GM18498 (cell line): ENCODE measurements at regions not wholly inside any gene's neighbourhood (a gene's known extent, or its start where the extent isn't known, plus 50 kb on each side); places are given as distances from the start of the nearest gene placed in this dataset.

Experiments used
- ATAC-seq: cut with Tn5 transposase; IDR thresholded peaks from one replicate; pipeline ENCODE4 v1.9.1; 2021; ENCODE audit warnings: mild to moderate bottlenecking, moderate library complexity; ENCODE audit not compliant: unreplicated experiment

- ATAC-seq: no peak
Measured at GRCh38 chr13:106702505-106702904, 134.6 kb upstream of the ARGLU1 start.

- ATAC-seq: no peak
Measured at GRCh38 chr13:106701771-106702341, 133.9 kb upstream of the ARGLU1 start.

DNA sequence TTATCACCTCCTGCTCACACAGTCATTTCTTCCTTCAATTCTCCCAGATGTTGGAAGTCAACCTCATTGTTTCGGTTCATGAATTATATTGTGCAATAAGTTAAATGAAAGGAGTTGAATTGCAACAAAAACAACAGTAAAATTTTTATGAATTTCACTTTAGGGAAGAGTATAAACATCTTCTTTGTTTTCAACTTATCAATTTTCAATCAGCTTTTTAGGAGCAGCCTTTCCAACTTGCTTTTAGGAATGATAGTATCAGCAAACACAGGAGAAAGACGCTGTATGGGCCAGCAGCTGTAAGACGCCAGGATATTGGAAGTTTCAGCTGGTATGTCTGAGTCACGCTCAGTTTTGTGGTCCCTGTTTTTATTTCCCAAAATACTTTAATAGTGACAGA is 132.5 kb upstream of the ARGLU1 start:
- ATAC-seq: no peak

DNA sequence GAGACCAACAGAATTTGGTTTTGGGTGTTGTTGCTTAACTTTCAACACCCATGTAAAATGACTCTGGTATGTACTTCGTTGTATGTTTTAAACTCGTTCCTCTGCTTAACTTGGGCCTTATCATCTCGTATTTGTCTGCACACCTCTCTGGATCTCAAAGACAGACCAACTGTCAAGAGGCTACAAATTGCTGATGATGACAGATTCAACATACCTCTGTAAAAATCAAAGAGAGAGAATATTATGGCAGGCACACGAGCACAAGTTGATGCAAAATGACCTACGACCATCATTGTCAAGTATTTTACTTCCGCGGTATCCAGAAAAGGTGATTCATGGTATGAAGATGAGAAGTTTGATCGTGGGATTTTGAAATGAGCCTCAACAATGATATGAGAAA is 132.1 kb upstream of the ARGLU1 start:
- ATAC-seq: no peak

DNA sequence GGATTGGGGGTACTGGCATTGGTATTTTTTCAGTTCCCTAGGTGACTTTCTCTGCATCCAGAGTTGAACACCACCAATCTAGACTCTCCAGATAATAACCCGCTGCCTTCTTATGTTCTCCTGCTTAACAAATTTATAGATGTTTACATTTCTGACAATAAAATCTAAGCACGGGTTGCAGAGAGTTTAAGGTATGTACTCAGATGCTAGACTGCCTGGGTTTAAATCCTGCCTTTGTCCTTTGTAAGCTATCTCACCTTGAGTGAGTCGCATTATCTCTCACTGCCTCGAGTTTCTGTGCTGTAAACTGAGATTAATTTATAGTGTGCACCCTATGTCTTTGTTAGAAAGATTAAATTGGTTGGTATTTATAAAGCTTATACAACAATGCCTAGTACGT is 131.4 kb upstream of the ARGLU1 start:
- ATAC-seq: no peak

DNA sequence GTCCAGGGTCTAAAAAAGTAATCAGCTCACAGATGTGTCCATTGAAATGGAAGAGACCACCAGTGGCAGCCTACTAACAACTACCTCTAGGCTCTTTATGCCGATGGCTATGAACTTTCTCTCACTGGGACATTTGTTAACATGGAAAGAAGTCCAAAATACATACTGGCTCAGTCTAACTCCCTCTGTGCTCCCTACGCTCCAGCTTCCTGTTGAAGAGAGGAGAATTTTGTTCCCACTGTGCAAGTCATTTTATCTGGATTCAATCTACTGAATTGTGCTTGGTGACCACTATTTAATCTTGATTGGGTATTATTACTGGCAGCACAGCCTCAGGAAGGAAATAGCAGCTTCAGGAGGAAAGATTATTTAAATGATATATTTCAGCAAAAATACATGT is 128.8 kb upstream of the ARGLU1 start:
- no peak for ATAC-seq

GRCh38 chr13:106696140-106696539 is 128.2 kb upstream of the ARGLU1 start:
- no peak for ATAC-seq

DNA sequence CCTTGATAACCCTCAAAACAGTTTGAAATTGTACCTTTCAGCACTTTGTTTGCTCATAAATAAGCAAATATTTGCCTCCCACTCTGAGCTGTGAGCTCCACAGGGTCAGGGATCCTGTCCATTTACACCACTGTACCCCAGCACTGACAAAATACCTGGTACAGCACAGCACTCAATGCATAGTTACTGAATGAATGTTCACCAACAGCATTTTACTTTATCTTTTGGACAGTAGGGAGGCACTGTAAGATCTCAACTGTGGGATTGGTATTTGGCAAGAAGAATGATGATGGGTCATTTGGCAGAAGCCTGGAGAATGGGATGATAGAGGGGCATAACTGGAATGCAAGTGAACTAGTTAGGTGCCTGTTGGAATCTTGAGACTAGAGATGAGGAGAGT is 127.2 kb upstream of the ARGLU1 start:
- ATAC-seq: no peak

GRCh38 chr13:106691861-106692260 is 123.9 kb upstream of the ARGLU1 start:
- no peak for ATAC-seq

- ATAC-seq: no peak
Measured at GRCh38 chr13:106691341-106691740, 123.4 kb upstream of the ARGLU1 start.

DNA sequence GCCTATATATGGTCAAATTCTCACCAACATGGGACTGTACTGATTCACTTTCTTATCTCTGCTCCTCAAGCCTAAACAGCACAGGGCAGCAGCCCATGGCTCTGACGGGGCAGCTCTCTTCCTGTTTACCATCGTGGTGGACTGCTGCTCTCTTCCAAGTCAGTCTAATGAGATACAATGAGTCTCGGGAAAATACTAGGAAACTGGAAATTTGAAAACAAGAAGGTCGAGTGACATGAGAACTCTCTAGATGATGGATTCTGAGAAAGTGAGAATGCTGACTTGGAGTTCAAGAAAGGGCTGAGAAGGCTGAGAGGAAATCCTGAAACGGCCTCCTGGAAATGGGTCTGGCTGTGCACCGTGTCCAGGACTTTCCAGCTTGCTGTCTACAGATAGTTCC is 122.8 kb upstream of the ARGLU1 start:
- ATAC-seq: no peak

DNA sequence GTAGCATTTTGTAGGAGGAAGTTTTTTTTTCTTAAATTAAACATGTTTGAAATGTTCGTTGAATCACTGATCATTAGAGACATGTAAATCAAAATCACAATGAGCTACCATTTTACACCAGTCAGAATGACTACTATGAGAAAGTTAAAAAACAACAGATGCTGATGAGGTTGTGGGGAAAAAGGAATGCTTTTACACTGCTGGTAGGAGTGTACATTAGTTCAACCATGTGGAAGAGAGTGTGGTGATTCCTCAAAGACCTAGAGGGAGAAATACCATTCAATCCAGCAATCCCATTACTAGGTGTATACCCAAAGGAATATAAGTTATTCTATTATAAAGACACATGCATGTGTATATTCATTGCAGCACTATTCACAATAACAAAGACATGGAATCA is 122.0 kb upstream of the ARGLU1 start:
- no peak for ATAC-seq

- ATAC-seq: no peak
Measured at GRCh38 chr13:106688940-106689339, 121.0 kb upstream of the ARGLU1 start.

DNA sequence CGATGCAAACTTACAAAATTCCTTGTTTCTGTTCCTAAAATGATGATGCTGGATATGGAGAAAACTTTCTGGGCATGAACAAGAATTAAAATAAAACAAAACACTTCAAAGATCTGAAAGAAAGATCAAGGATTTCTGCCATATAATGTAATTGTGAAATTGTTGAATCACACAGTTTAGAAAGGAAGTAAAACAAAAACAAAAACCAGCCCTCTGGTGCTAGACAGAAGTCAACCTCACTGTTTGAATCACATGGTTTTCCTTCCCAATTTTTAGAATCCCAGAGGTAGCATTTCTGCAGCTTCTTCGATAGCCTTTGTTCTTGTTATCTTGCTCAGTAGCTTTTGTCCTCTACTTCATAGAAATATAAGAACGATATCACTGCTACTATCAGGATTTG is 118.2 kb upstream of the ARGLU1 start:
- ATAC-seq: no peak

GRCh38 chr13:106685143-106685542 is 117.2 kb upstream of the ARGLU1 start:
- ATAC-seq: no peak

GRCh38 chr13:106683918-106684317 is 116.0 kb upstream of the ARGLU1 start:
- no peak for ATAC-seq

DNA sequence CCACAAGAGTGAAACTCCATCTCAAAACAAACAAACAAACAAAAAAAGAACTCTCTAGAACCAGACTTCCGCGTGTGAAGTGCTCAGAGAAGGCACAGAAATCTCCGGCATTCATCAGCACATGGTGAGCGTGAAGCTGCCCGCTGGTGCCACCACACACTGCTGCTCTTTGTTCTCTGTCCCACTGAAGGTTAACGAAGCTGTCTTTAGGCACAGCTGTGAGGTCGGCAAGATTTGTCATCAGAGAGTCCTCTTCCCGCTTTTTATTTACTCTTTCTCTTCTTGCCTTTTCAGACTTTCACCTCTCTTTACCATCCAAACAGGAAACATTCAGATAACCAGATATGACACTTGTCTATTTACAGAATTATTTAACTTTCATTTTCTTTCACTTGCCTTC is 115.2 kb upstream of the ARGLU1 start:
- no peak for ATAC-seq

DNA sequence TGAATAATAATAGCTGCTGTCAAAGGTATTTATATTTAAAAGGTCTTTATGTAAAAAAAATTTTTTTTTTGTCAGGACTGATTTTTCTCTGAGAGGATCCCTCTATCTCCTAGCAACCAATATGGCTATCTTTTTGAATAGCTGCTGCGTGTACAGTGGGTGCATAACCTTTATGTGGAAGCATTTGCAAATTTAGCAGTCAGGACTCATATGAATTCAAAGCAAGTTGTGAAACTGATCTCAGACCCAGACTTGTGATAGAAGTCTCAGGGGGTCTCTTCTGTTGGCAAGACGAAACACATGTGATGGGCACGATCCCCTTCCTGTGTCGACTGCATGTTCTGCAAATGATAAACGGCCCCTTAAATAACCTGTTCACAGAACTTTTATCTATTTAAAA is 114.1 kb upstream of the ARGLU1 start:
- no peak for ATAC-seq

GRCh38 chr13:106681536-106681935 is 113.6 kb upstream of the ARGLU1 start:
- no peak for ATAC-seq

DNA sequence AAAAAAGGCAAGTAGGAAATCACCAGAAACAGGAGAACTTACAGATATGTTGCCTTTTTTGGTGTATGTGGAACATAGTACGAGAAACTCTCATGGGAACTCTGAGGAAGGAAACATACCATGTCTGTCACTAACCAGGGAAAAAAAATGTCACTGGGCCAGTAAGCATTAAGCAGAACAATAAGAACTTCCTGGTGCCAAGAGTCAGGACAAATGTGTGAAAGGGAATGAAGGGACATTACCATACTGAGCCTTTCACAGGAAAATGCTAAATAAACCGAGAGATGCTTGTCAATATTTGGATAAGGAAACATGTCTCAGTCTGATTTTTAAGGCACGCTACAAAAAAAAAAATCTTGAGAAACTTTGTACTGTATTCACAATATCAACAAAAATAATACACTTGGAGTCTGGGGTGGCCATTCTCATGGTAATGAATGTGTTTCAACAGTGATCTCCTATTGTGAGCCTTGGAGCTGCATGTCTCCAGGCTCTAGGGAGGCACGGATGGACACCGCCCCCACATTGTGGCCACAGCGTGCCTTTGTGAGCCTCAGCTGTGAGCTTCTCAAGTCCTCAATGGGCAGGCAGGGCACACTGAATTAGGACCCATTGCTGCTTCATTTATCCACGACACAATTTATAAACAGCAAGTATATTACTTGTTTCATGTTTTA is 113.0 kb upstream of the ARGLU1 start:
- ATAC-seq: no peak

- no peak for ATAC-seq
Measured at GRCh38 chr13:106678646-106679418, 110.9 kb upstream of the ARGLU1 start.

DNA sequence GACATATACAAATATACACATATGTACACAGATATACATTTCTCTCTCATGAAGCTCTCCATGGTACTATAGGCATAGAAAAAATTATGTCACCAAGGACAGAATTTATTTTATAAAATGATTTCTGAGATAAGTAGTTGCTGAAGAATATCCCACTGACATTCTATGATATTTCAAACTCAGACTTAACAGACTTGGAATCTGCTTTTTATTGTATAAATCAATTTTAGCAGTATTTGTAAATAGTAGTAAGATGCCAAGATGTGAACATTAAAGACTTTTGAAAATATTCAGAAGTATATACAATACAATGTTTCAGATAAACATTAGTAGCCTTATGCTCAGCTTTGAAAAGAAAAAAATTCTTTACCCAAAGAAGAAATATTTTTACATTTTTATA is 107.4 kb upstream of the ARGLU1 start:
- ATAC-seq: no peak
